ENCODE measurements at regions not wholly inside any gene's neighbourhood (a gene's known extent, or its start where the extent isn't known, plus 50 kb on each side); places are given as distances from the start of the nearest gene placed in this dataset.

DNA sequence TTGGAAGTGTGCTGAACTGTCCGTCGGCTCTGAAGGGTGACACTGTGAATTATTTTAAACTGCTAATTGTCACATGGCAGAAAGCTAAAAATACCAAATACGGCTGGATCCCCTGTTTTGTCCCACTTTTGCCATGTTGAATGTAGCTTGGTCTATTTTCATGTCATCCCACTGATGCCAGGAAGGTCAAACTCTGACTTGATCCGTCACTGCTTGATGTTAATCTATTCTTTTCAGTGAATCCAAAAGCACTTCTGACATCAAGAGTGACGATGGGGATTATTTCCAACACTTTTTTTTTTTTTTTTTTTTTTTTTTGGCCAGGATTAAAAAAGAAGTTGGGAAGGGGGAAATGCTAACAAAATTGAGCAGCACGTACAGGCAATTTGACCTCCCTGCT is 734.6 kb upstream of the TENM3 start:
- ATAC-seq (ENCODE audit: low read depth) (no peak), DNase-seq (ENCODE audit: low spot score) (no peak)
- H3K36me3 ChIP-seq (ENCODE audit: low read depth): no peaks in the 10 kb centered on the region
- TF ChIP-seq, protein P1, sequence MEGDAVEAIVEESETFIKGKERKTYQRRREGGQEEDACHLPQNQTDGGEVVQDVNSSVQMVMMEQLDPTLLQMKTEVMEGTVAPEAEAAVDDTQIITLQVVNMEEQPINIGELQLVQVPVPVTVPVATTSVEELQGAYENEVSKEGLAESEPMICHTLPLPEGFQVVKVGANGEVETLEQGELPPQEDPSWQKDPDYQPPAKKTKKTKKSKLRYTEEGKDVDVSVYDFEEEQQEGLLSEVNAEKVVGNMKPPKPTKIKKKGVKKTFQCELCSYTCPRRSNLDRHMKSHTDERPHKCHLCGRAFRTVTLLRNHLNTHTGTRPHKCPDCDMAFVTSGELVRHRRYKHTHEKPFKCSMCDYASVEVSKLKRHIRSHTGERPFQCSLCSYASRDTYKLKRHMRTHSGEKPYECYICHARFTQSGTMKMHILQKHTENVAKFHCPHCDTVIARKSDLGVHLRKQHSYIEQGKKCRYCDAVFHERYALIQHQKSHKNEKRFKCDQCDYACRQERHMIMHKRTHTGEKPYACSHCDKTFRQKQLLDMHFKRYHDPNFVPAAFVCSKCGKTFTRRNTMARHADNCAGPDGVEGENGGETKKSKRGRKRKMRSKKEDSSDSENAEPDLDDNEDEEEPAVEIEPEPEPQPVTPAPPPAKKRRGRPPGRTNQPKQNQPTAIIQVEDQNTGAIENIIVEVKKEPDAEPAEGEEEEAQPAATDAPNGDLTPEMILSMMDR (IDR thresholded peaks at IDR 0.05; ENCODE audit: poor library complexity, severe bottlenecking): no peak
- H3K4me3 ChIP-seq (ENCODE audit: severe bottlenecking): no peak overlapping the region
- no peaks in the 10 kb centered on the region for H3K4me1 ChIP-seq (ENCODE audit: insufficient read depth, poor library complexity, severe bottlenecking)
- H3K9me3 ChIP-seq (ENCODE audit: severe bottlenecking): no peaks in the 10 kb centered on the region
- H3K27me3 ChIP-seq (ENCODE audit: insufficient read depth, poor library complexity, severe bottlenecking): peaks cover 7% of the 10 kb centered on the region
- no peak overlapping the region for H3K27ac ChIP-seq (ENCODE audit: poor library complexity, severe bottlenecking)

GRCh38 chr4:181509073-181509472 is 734.1 kb upstream of the TENM3 start:
- Histone ChIP-seq H3K27ac (ENCODE audit: poor library complexity, severe bottlenecking) (no peak overlapping the region), H3K27me3 (ENCODE audit: insufficient read depth, poor library complexity, severe bottlenecking) (peaks cover 7% of the 10 kb centered on the region), H3K9me3 (ENCODE audit: severe bottlenecking) (no peaks in the 10 kb centered on the region), H3K4me1 (ENCODE audit: insufficient read depth, poor library complexity, severe bottlenecking) (no peaks in the 10 kb centered on the region), H3K4me3 (ENCODE audit: severe bottlenecking) (no peak overlapping the region), H3K36me3 (ENCODE audit: low read depth) (no peaks in the 10 kb centered on the region)
- DNase-seq (ENCODE audit: low spot score): no peak
- no peak for ATAC-seq (ENCODE audit: low read depth)
- TF ChIP-seq, protein P1 (IDR thresholded peaks at IDR 0.05; ENCODE audit: poor library complexity, severe bottlenecking): no peak

- no peaks in the 10 kb centered on the region for H3K36me3 ChIP-seq (ENCODE audit: low read depth)
- ATAC-seq (ENCODE audit: low read depth) (no peak), DNase-seq (ENCODE audit: low spot score) (no peak)
- no peak overlapping the region for H3K27ac ChIP-seq (ENCODE audit: poor library complexity, severe bottlenecking)
- no peak overlapping the region for H3K4me3 ChIP-seq (ENCODE audit: severe bottlenecking)
- TF ChIP-seq, protein P1 (IDR thresholded peaks at IDR 0.05; ENCODE audit: poor library complexity, severe bottlenecking): no peak
- no peaks in the 10 kb centered on the region for H3K9me3 ChIP-seq (ENCODE audit: severe bottlenecking)
- H3K27me3 ChIP-seq (ENCODE audit: insufficient read depth, poor library complexity, severe bottlenecking): no peaks in the 10 kb centered on the region
- H3K4me1 ChIP-seq (ENCODE audit: insufficient read depth, poor library complexity, severe bottlenecking): no peaks in the 10 kb centered on the region
These were observed 725.7 kb upstream of the TENM3 start for GRCh38 chr4:181517491-181517890.

- H3K4me3 ChIP-seq (ENCODE audit: severe bottlenecking): no peak overlapping the region
- no peaks in the 10 kb centered on the region for H3K36me3 ChIP-seq (ENCODE audit: low read depth)
- H3K27ac ChIP-seq (ENCODE audit: poor library complexity, severe bottlenecking): no peak overlapping the region
- no peak for ATAC-seq (ENCODE audit: low read depth)
- no peak for DNase-seq (ENCODE audit: low spot score)
- no peaks in the 10 kb centered on the region for H3K9me3 ChIP-seq (ENCODE audit: severe bottlenecking)
- TF ChIP-seq, protein P1 (IDR thresholded peaks at IDR 0.05; ENCODE audit: poor library complexity, severe bottlenecking): no peak
- H3K27me3 ChIP-seq (ENCODE audit: insufficient read depth, poor library complexity, severe bottlenecking): no peaks in the 10 kb centered on the region
- H3K4me1 ChIP-seq (ENCODE audit: insufficient read depth, poor library complexity, severe bottlenecking): no peaks in the 10 kb centered on the region
These were observed 722.4 kb upstream of the TENM3 start for GRCh38 chr4:181520790-181521189.

DNA sequence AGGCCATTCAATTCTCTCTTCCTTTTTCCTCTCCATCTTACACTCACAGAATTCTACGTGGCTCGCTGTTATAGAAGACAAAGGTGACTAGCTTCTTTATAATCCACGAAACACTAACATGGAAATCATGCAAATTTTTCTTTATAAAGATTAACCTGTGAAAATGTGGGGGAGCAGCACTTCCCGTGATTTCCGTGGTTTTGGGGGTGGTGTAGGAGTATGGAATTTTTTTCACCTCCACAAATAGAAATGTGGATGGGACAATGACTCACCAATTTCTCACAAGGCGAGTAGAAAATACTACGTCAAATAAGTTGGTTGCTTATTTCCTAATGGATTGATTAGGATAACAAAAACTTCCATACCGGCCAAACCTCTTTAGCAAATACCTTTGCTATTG is 719.2 kb upstream of the TENM3 start:
- Histone ChIP-seq H3K27me3 (ENCODE audit: insufficient read depth, poor library complexity, severe bottlenecking) (no peaks in the 10 kb centered on the region), H3K4me1 (ENCODE audit: insufficient read depth, poor library complexity, severe bottlenecking) (no peaks in the 10 kb centered on the region), H3K36me3 (ENCODE audit: low read depth) (no peaks in the 10 kb centered on the region), H3K4me3 (ENCODE audit: severe bottlenecking) (no peak overlapping the region), H3K9me3 (ENCODE audit: severe bottlenecking) (no peaks in the 10 kb centered on the region), H3K27ac (ENCODE audit: poor library complexity, severe bottlenecking) (no peak overlapping the region)
- ATAC-seq (ENCODE audit: low read depth) (no peak), DNase-seq (ENCODE audit: low spot score) (no peak)
- TF ChIP-seq, protein P1 (IDR thresholded peaks at IDR 0.05; ENCODE audit: poor library complexity, severe bottlenecking): no peak

All from RWPE2 (cell line).